ENCODE measurements at regions not wholly inside any gene's neighbourhood (a gene's known extent, or its start where the extent isn't known, plus 50 kb on each side); places are given as distances from the start of the nearest gene placed in this dataset.

DNA sequence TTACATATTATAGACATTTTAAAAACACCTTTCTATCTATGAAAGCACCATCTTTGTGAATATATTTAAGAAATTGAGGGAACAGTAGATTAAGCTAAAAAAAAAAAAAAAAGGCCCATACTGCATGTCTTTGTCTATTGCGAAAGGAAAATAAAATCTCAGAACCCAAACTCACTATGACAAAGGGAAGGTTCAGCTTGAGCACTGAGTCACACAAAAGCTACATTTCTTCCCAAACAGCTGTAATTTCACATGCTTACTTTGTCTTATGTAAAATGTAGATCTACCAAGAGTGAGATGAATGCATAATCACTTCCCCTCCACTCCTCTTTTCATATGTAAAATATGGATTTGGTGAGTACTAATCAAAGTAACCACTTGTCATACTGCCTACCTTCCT, 640.1 kb upstream of the KLF12 start:
- no peak overlapping the region for H3K23ac ChIP-seq (ENCODE audit: insufficient read length)
- no peaks in the 10 kb centered on the region for H3K23me2 ChIP-seq (ENCODE audit: low read depth, low read length)
- no peak overlapping the region for H2BK15ac ChIP-seq (ENCODE audit: low read length)
- no peak overlapping the region for H3K18ac ChIP-seq (ENCODE audit: extremely low read depth, low read length)
- H4K5ac ChIP-seq (ENCODE audit: insufficient read length, low read depth, low read length), result no peak overlapping the region
- H3K27ac ChIP-seq (ENCODE audit: low read depth, low read length), result no peak overlapping the region; the same call in 1 of the 2 replicates
- H2AFZ ChIP-seq (ENCODE audit: low read length), result no peak overlapping the region
- POLR2A ChIA-PET (ENCODE audit: partially characterized antibody), result no interaction called here
- no peak overlapping the region for H3K14ac ChIP-seq (ENCODE audit: insufficient read length)
- no peaks in the 10 kb centered on the region for H4K20me1 ChIP-seq (replicated peaks in 1 of 2; ENCODE audit: control insufficient read depth in 1 of 2, insufficient read depth in 2 of 2, low read length in 2 of 2)
- 56% methylated on average over 1 of the region's 1 CpG; no CpG with 5 or more reads in 1 of the 2 experiments for WGBS, 2 experiments (ENCODE audit: extremely low coverage in 1 of 2, insufficient coverage in 1 of 2, insufficient read length in 1 of 2, insufficient replicate concordance in 2 of 2, low coverage in 1 of 2, low lambda C conversion rate in 2 of 2, missing lambda C conversion rate in 1 of 2)
- H3K4me3 ChIP-seq (ENCODE audit: extremely low read depth in 1 of 4, insufficient read depth in 2 of 4, low read depth in 3 of 4, low read length in 4 of 4), result no peak overlapping the region
- FAIRE-seq, result no peak
- H2AK5ac ChIP-seq (ENCODE audit: low read depth, low read length), result no peak overlapping the region
- no peaks in the 10 kb centered on the region; a peak in 1 of 8 replicates for H3K36me3 ChIP-seq (ENCODE audit: control insufficient read depth in 2 of 4, insufficient read depth in 4 of 4, low read length in 3 of 4)
- peaks cover 0 to 4% (median 0%) of the 10 kb centered on the region in 4 experiments; a peak in 1 of 7 replicates for H3K4me1 ChIP-seq (replicated peaks in 1 of 4; ENCODE audit: control insufficient read depth in 3 of 4, insufficient read depth in 4 of 4, low read length in 3 of 4)
- no peaks in the 10 kb centered on the region for H3K79me2 ChIP-seq (ENCODE audit: control insufficient read depth in 1 of 2, insufficient read depth in 2 of 2, low read length in 2 of 2)
- H3K27me3 ChIP-seq (replicated peaks in 1 of 4; ENCODE audit: control insufficient read depth in 3 of 4, extremely low read depth in 1 of 4, insufficient read depth in 3 of 4, low read length in 3 of 4), result no peaks in the 10 kb centered on the region
- no peak overlapping the region for H4K91ac ChIP-seq (replicated peaks; ENCODE audit: insufficient read length, low read length)
- H3K4me2 ChIP-seq (ENCODE audit: insufficient read depth in 1 of 2, low read depth in 2 of 2, low read length in 2 of 2), result no peak overlapping the region
- H2BK12ac ChIP-seq (ENCODE audit: low read depth, low read length), result no peak overlapping the region
- no peaks in the 10 kb centered on the region for H3K9me3 ChIP-seq (ENCODE audit: insufficient read depth in 2 of 2, low read depth in 1 of 2, low read length in 1 of 2)
- no peak overlapping the region for H3K9ac ChIP-seq (replicated peaks in 1 of 4; ENCODE audit: extremely low read depth in 1 of 4, low read depth in 3 of 4, low read length in 3 of 4)
- H2BK120ac ChIP-seq (replicated peaks; ENCODE audit: low read depth, low read length), result no peak overlapping the region
- no peak for DNase-seq (ENCODE audit: low read depth in 1 of 2, low spot score in 2 of 2)
- no peaks in the 10 kb centered on the region for H3K79me1 ChIP-seq (ENCODE audit: low read depth, low read length)
- no peak overlapping the region for H2BK5ac ChIP-seq (ENCODE audit: low read depth, low read length)
- no peak overlapping the region for H3K4ac ChIP-seq (replicated peaks; ENCODE audit: insufficient read length, low read depth, low read length)
- H2BK20ac ChIP-seq (ENCODE audit: low read length), result no peak overlapping the region
- H3K56ac ChIP-seq (replicated peaks; ENCODE audit: insufficient read length, low read depth, low read length), result no peak overlapping the region
- H4K8ac ChIP-seq (ENCODE audit: extremely low read depth, insufficient read depth, low read length), result no peak overlapping the region
- CTCF ChIA-PET (ENCODE audit: partially characterized antibody), result interaction anchor here (0.9 to 1.9 kb wide), 2 partner anchors 19 to 20 kb away, joined by 3 to 4 read pairs; no protein-coding TSS in a partner anchor
- no peak for TF ChIP-seq BRCA1 (IDR thresholded peaks at IDR 0.05; ENCODE audit: low read depth, low read length)
- TF ChIP-seq POLR2A (IDR thresholded peaks at IDR 0.05; ENCODE audit: control extremely low read depth in 1 of 2, low read depth in 2 of 2, low read length in 2 of 2), result no peak
- TF ChIP-seq CTBP2 (IDR thresholded peaks at IDR 0.05; ENCODE audit: borderline replicate concordance, insufficient read depth, insufficient read length, low read length), result no peak
- TF ChIP-seq BACH1 (IDR thresholded peaks at IDR 0.05; ENCODE audit: low read length), result no peak
- TF ChIP-seq POLR2AphosphoS5 (IDR thresholded peaks at IDR 0.05; ENCODE audit: low read depth, low read length), result no peak
- no peak for TF ChIP-seq PHF8 (conservative IDR thresholded peaks at IDR 0.05; ENCODE audit: low read depth, low read length)
- TF ChIP-seq GTF2F1 (IDR thresholded peaks at IDR 0.05; ENCODE audit: borderline replicate concordance, low read depth, low read length), result no peak
- no peak for TF ChIP-seq SP2 (IDR thresholded peaks at IDR 0.05; ENCODE audit: low read length)
- TF ChIP-seq SP1 (IDR thresholded peaks at IDR 0.05; ENCODE audit: low read depth, low read length), result no peak
- TF ChIP-seq SIRT6 (IDR thresholded peaks at IDR 0.05; ENCODE audit: low read length), result no peak
- TF ChIP-seq HDAC2 (IDR thresholded peaks at IDR 0.05; ENCODE audit: borderline replicate concordance in 1 of 2, low read depth in 2 of 2, low read length in 2 of 2), result no peak
- TF ChIP-seq CHD2 (IDR thresholded peaks at IDR 0.05; ENCODE audit: low read length), result no peak
- TF ChIP-seq CTCF (IDR thresholded peaks at IDR 0.05; ENCODE audit: control extremely low read depth in 1 of 3, insufficient read depth in 1 of 3, low read depth in 1 of 3, low read length in 3 of 3), result no peak
